Transverse colon (tissue), 4 donors: ENCODE measurements at regions not wholly inside any gene's neighbourhood (a gene's known extent, or its start where the extent isn't known, plus 50 kb on each side); places are given as distances from the start of the nearest gene placed in this dataset.

ENCODE experiments used
- DNase-seq: peaks from one replicate; pipeline ENCODE4 v3.0.0-alpha.2; 2019
- H3K27ac ChIP-seq, 4 donors: fragments of 200-600 bp; sonication (generic); 2 replicates each; pipeline ENCODE4 v1.5.1; 2016 to 2018; ENCODE audit warnings: inconsistent platforms in 4 of 4
- H3K27me3 ChIP-seq: fragments of 200-600 bp; sonication (generic); 2 replicates; pipeline ENCODE4 v1.5.1; 2017; ENCODE audit warnings: inconsistent platforms
- H3K36me3 ChIP-seq, 4 donors: fragments of 200-600 bp; sonication (generic); 2 replicates each; pipeline ENCODE4 v1.5.1; 2017 to 2019; ENCODE audit warnings: inconsistent platforms in 4 of 4
- H3K4me1 ChIP-seq, 4 donors: fragments of 200-600 bp; sonication (generic); 2 replicates each; pipeline ENCODE4 v1.5.1; 2017 to 2020; ENCODE audit warnings: inconsistent platforms in 4 of 4
- H3K4me3 ChIP-seq, 4 donors: fragments of 200-600 bp; sonication (generic); 1 replicate in 1 of 4; 2 replicates in 3 of 4; pipeline versions ENCODE4 v1.5.1 to v1.6.1; 2017 to 2019; ENCODE audit warnings: inconsistent platforms in 4 of 4
- H3K9me3 ChIP-seq, 2 donors: fragments of 200-600 bp; sonication (generic); 2 replicates each; pipeline ENCODE4 v1.5.1; 2017 to 2019; ENCODE audit warnings: inconsistent platforms in 2 of 2
- EP300 ChIP-seq: sonication (generic); formaldehyde crosslinking; IDR thresholded peaks from one replicate; pipeline ENCODE4 v1.6.1; 2017; ENCODE audit warnings: antibody characterized with exemption, low read depth
- POLR2A ChIP-seq: fragments of 450-650 bp; IDR thresholded peaks from one replicate; pipeline ENCODE4 v1.6.1; 2016; ENCODE audit warnings: antibody characterized with exemption, mild to moderate bottlenecking, moderate library complexity
- POLR2AphosphoS5 ChIP-seq, 3 donors: sonication (generic); formaldehyde crosslinking; IDR thresholded peaks; one replicate each; pipeline ENCODE4 v1.6.1; 2016; ENCODE audit warnings: antibody characterized with exemption in 3 of 3
- WGBS, 2 donors: methylation state at CpG; one replicate each; pipeline ENCODE4 v1.1.5; 2018; ENCODE audit warnings: low coverage in 1 of 2; 5-methylcytosine and 5-hydroxymethylcytosine counted together
- in situ Hi-C, 4 donors: fragments of 200-750 bp; cut with MboI; loops; one replicate each; pipeline versions ENCODE4 v1.15.0 to v1.15.1; 2017; ENCODE audit warnings: low sequenced_read_pairs in 3 of 4, low pct_ligation_motif_present in 1 of 4, low pct_unique_long_range_greater_than_20kb in 1 of 4
- intact Hi-C: fragments of 100-400 bp; cut with DNase I; formaldehyde crosslinking; loops from one replicate; pipeline ENCODE4 v1.15.1; 2023; ENCODE audit warnings: low total_unique reads
- TF ChIP-seq, protein P1 (sequence below), 5 experiments: fragments of 200-600 bp in 3 of 5; fragments of 450-650 bp in 2 of 5; sonication (generic) in 3 of 5; IDR thresholded peaks; 1 replicate in 2 of 5; 2 replicates in 3 of 5; pipeline ENCODE4 v1.5.1; 2016 to 2017; ENCODE audit warnings: antibody characterized with exemption in 5 of 5, inconsistent platforms in 3 of 5, mild to moderate bottlenecking in 2 of 5, moderate library complexity in 1 of 5

DNA sequence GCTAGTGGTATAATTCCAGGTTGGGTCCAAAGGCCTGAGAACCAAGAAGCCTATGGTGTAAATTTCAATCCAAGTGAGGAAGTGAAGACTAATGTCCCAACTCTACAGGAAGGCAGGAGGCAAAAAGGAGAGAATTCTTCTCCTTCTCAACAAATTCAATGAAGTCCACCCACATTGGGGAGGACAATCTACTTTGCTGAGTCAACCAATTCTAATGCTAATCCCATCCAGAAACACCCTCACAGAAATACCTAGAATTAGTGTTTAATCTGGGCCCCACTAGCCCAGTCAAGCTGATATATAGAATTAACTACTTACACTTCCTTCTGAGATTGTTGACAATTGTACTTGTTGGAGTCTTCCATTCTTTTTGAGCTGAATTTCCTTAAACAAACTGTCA lies 413.2 kb upstream of the PHF14 start:
- in situ Hi-C loops: no loop called here
- TF ChIP-seq, protein P1, sequence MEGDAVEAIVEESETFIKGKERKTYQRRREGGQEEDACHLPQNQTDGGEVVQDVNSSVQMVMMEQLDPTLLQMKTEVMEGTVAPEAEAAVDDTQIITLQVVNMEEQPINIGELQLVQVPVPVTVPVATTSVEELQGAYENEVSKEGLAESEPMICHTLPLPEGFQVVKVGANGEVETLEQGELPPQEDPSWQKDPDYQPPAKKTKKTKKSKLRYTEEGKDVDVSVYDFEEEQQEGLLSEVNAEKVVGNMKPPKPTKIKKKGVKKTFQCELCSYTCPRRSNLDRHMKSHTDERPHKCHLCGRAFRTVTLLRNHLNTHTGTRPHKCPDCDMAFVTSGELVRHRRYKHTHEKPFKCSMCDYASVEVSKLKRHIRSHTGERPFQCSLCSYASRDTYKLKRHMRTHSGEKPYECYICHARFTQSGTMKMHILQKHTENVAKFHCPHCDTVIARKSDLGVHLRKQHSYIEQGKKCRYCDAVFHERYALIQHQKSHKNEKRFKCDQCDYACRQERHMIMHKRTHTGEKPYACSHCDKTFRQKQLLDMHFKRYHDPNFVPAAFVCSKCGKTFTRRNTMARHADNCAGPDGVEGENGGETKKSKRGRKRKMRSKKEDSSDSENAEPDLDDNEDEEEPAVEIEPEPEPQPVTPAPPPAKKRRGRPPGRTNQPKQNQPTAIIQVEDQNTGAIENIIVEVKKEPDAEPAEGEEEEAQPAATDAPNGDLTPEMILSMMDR (IDR thresholded peaks at IDR 0.05): no peak
- intact Hi-C loops: no loop called here
- Histone ChIP-seq H3K27me3 (no peaks in the 10 kb centered on the region), H3K27ac (no peak overlapping the region), H3K36me3 (no peaks in the 10 kb centered on the region), H3K4me3 (no peak overlapping the region), H3K9me3 (no peaks in the 10 kb centered on the region), H3K4me1 (no peaks in the 10 kb centered on the region)
- DNase-seq: no peak

DNA sequence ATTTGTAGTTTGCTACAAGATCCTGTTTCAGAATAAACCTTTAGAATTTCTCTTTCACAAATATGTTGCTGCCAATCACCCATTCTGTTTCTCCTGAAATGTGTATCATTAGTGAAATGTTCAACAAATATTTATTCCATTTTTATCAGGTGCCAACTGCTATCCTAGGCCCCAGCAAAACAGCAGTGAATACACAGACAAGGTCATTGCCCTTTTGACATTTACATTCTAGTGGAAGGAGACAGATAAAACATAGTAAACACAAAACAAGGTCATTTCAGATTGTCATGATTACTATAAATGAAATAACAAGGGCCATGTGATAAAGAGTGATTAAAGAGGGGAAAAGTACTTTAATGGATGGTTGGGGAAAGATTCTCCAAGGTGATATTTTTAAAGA lies 404.8 kb upstream of the PHF14 start:
- in situ Hi-C loops: no loop called here
- no peaks in the 10 kb centered on the region for H3K36me3 ChIP-seq
- TF ChIP-seq EP300 (no peak), POLR2AphosphoS5 (IDR thresholded peaks at IDR 0.05) (no peak), POLR2A (no peak)
- TF ChIP-seq, protein P1 (IDR thresholded peaks at IDR 0.05): no peak
- no peak overlapping the region for H3K27ac ChIP-seq
- no peak for DNase-seq
- H3K9me3 ChIP-seq: no peaks in the 10 kb centered on the region
- intact Hi-C loops: no loop called here
- no peaks in the 10 kb centered on the region for H3K27me3 ChIP-seq
- H3K4me1 ChIP-seq: no peaks in the 10 kb centered on the region
- no peak overlapping the region for H3K4me3 ChIP-seq

DNA sequence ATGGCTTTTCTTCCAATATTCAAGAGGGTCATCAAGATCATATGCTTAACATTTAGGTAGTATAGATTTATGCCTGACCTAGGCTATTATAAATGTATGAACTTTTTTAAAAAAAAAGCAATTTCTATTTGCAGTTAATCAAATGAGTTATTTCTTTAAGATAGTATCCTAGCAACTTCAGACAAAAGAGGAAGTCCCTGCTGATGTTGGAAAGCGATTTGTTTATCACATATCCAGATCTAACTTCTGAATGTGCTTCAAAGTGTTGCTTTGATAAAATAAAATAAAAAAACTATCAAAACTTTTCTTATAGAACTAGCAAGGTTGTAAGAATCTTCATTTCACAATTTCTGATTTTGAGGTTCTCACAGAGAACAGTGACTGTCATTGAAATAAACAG lies 401.9 kb upstream of the PHF14 start:
- H3K36me3 ChIP-seq: no peaks in the 10 kb centered on the region
- H3K27me3 ChIP-seq: no peaks in the 10 kb centered on the region
- no peak for DNase-seq
- no peak for TF ChIP-seq EP300
- TF ChIP-seq, protein P1 (IDR thresholded peaks at IDR 0.05): no peak
- WGBS, 2 donors: 27 to 35% methylated on average over 1 of the region's 1 CpG
- in situ Hi-C loops: no loop called here
- no peaks in the 10 kb centered on the region for H3K9me3 ChIP-seq
- H3K4me1 ChIP-seq: no peaks in the 10 kb centered on the region
- no peak overlapping the region for H3K27ac ChIP-seq
- H3K4me3 ChIP-seq: no peak overlapping the region
- intact Hi-C loops: no loop called here

DNA sequence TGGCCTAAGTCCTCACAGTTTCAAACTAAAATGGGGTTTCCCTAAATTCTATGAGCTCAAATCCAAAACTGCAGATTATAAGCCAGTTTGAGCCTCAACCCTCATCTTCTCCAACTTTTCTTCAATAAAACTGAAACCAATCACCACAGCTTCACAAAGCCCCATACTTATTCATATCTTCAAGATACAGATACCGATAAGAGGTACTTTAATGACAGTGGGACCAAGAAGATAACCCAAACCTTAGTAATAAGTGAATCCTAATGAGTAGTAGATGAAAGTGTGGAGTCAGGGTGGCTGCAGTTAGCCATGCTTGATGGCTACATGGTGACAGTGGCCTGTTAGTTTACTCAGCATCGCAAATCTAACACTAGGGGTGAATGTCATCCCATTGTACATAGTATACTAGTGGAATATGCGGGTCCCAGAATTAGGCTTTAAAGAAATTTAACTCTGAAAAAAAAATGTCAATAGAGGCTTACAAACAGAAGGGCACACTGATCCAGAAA lies 395.8 kb upstream of the PHF14 start:
- intact Hi-C loops: no loop called here
- TF ChIP-seq POLR2A (no peak), EP300 (no peak), POLR2AphosphoS5 (IDR thresholded peaks at IDR 0.05) (no peak)
- TF ChIP-seq, protein P1 (IDR thresholded peaks at IDR 0.05): no peak
- in situ Hi-C loops: no loop called here

More for the DNA sequence above, 395.8 kb upstream of the PHF14 start:
- H3K4me1 ChIP-seq: no peaks in the 10 kb centered on the region
- no peak for DNase-seq
- no peaks in the 10 kb centered on the region for H3K36me3 ChIP-seq
- H3K9me3 ChIP-seq: no peaks in the 10 kb centered on the region
- WGBS, 2 donors: 81 to 89% methylated on average over 3 of the region's 3 CpGs
- H3K27ac ChIP-seq: no peak overlapping the region
- no peak overlapping the region for H3K4me3 ChIP-seq
- H3K27me3 ChIP-seq: no peaks in the 10 kb centered on the region
